ENCODE measurements at regions not wholly inside any gene's neighbourhood (a gene's known extent, or its start where the extent isn't known, plus 50 kb on each side); places are given as distances from the start of the nearest gene placed in this dataset.

- H3K27ac ChIP-seq (ENCODE audit: low read depth), result no peak overlapping the region
- TF ChIP-seq EZH2phosphoT487 (IDR thresholded peaks at IDR 0.05; ENCODE audit: unreplicated experiment), result no peak
- no peak for TF ChIP-seq JUNB (IDR thresholded peaks at IDR 0.05; ENCODE audit: unreplicated experiment)
- TF ChIP-seq POLR2AphosphoS5 (IDR thresholded peaks at IDR 0.05; ENCODE audit: low read depth), result no peak
- TF ChIP-seq ETS1 (IDR thresholded peaks at IDR 0.05), result no peak
- TF ChIP-seq CREB1 (CRISPR knock-in tag; IDR thresholded peaks at IDR 0.05; ENCODE audit: low read depth), result no peak
- TF ChIP-seq EZH2 (IDR thresholded peaks at IDR 0.05; ENCODE audit: low read depth, unreplicated experiment), result no peak
- TF ChIP-seq ZNF462 (CRISPR knock-in tag; IDR thresholded peaks at IDR 0.05), result no peak
- no peak for TF ChIP-seq STAT1 (IDR thresholded peaks at IDR 0.05; ENCODE audit: unreplicated experiment)
- TF ChIP-seq ZNF114 (CRISPR knock-in tag; IDR thresholded peaks at IDR 0.05), result no peak
- TF ChIP-seq, protein P1, sequence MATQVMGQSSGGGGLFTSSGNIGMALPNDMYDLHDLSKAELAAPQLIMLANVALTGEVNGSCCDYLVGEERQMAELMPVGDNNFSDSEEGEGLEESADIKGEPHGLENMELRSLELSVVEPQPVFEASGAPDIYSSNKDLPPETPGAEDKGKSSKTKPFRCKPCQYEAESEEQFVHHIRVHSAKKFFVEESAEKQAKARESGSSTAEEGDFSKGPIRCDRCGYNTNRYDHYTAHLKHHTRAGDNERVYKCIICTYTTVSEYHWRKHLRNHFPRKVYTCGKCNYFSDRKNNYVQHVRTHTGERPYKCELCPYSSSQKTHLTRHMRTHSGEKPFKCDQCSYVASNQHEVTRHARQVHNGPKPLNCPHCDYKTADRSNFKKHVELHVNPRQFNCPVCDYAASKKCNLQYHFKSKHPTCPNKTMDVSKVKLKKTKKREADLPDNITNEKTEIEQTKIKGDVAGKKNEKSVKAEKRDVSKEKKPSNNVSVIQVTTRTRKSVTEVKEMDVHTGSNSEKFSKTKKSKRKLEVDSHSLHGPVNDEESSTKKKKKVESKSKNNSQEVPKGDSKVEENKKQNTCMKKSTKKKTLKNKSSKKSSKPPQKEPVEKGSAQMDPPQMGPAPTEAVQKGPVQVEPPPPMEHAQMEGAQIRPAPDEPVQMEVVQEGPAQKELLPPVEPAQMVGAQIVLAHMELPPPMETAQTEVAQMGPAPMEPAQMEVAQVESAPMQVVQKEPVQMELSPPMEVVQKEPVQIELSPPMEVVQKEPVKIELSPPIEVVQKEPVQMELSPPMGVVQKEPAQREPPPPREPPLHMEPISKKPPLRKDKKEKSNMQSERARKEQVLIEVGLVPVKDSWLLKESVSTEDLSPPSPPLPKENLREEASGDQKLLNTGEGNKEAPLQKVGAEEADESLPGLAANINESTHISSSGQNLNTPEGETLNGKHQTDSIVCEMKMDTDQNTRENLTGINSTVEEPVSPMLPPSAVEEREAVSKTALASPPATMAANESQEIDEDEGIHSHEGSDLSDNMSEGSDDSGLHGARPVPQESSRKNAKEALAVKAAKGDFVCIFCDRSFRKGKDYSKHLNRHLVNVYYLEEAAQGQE (IDR thresholded peaks at IDR 0.05; ENCODE audit: unreplicated experiment), result no peak
- TF ChIP-seq, protein P2, sequence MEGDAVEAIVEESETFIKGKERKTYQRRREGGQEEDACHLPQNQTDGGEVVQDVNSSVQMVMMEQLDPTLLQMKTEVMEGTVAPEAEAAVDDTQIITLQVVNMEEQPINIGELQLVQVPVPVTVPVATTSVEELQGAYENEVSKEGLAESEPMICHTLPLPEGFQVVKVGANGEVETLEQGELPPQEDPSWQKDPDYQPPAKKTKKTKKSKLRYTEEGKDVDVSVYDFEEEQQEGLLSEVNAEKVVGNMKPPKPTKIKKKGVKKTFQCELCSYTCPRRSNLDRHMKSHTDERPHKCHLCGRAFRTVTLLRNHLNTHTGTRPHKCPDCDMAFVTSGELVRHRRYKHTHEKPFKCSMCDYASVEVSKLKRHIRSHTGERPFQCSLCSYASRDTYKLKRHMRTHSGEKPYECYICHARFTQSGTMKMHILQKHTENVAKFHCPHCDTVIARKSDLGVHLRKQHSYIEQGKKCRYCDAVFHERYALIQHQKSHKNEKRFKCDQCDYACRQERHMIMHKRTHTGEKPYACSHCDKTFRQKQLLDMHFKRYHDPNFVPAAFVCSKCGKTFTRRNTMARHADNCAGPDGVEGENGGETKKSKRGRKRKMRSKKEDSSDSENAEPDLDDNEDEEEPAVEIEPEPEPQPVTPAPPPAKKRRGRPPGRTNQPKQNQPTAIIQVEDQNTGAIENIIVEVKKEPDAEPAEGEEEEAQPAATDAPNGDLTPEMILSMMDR (conservative IDR thresholded peaks at IDR 0.05; ENCODE audit: low read depth in 2 of 2), result no peak
- TF ChIP-seq ZNF331 (CRISPR knock-in tag; IDR thresholded peaks at IDR 0.05; ENCODE audit: low read depth), result no peak
- H3K4me3 ChIP-seq, result no peak overlapping the region
- peaks cover 6% of the 10 kb centered on the region for H3K9me2 ChIP-seq (ENCODE audit: insufficient read depth)
- no peaks in the 10 kb centered on the region for H3K36me3 ChIP-seq (ENCODE audit: insufficient read depth)
- Mint-ChIP-seq H3K36me3 (ENCODE audit: low read depth) (no peaks in the 10 kb centered on the region; the same call in 2 of the 3 replicates), H3K4me3 (no peak overlapping the region), H3K27me3 (ENCODE audit: insufficient read depth, low read depth, poor library complexity) (peaks cover 5% of the 10 kb centered on the region), H3K27ac (no peak overlapping the region), H3K9me3 (peaks cover 2% of the 10 kb centered on the region; the same call in 1 of the 3 replicates), H3K4me1 (peaks cover 16% of the 10 kb centered on the region)
- ATAC-seq (peak; percentile 44; the same call in 2 of the 3 replicates), DNase-seq (ENCODE audit: low spot score) (peak; percentile 11)
- 0 out of 2 replicates have a peak overlapping the region, but pooled peaks have one; percentile 23 for H2AFZ ChIP-seq
- no peaks in the 10 kb centered on the region for H3F3A ChIP-seq (replicated peaks; ENCODE audit: low read depth)
- no peak overlapping the region for H3K4me2 ChIP-seq
- H3K79me2 ChIP-seq (replicated peaks; ENCODE audit: insufficient read depth), result no peaks in the 10 kb centered on the region
- H3K27me3 ChIP-seq (ENCODE audit: insufficient read depth), result no peaks in the 10 kb centered on the region
- no peaks in the 10 kb centered on the region for H3K4me1 ChIP-seq (ENCODE audit: insufficient read depth)
- H4K20me1 ChIP-seq (replicated peaks; ENCODE audit: insufficient read depth), result no peaks in the 10 kb centered on the region
Measured at GRCh38 chr15:66898656-66899386, 166.6 kb upstream of the SMAD3 start.

All from GM23338 (cell line).